Urinary bladder (tissue), 3 donors: ENCODE measurements at regions not wholly inside any gene's neighbourhood (a gene's known extent, or its start where the extent isn't known, plus 50 kb on each side); places are given as distances from the start of the nearest gene placed in this dataset.
A peak's percentile ranks its signal among the peaks of the same experiment; 100 is the strongest.

Source experiments
- DNase-seq: peaks from one replicate; pipeline ENCODE4 v3.0.0-alpha.2; 2015; ENCODE audit errors: extremely low spot score
- H3K27ac ChIP-seq: one replicate; pipeline ENCODE4 v1.5.1; 2013; ENCODE audit warnings: low read depth, mild to moderate bottlenecking, moderate library complexity
- H3K36me3 ChIP-seq: one replicate; pipeline ENCODE4 v1.6.1; 2013; ENCODE audit warnings: mild to moderate bottlenecking, moderate library complexity; ENCODE audit not compliant: insufficient read depth
- H3K4me1 ChIP-seq: one replicate; pipeline ENCODE4 v1.6.1; 2013; ENCODE audit warnings: mild to moderate bottlenecking, moderate library complexity; ENCODE audit not compliant: insufficient read depth
- H3K4me3 ChIP-seq: one replicate; pipeline ENCODE4 v1.5.1; 2013; ENCODE audit warnings: low read depth, low read length
- WGBS: extraction: QIAGEN DNeasy Blood & Tissue Kit; methylation state at CpG from one replicate; pipeline ENCODE4 v1.1.7; 2013; 5-methylcytosine and 5-hydroxymethylcytosine counted together
- donor health status: healthy with polysubstance abuse.
- donor health status: healthy.

DNA sequence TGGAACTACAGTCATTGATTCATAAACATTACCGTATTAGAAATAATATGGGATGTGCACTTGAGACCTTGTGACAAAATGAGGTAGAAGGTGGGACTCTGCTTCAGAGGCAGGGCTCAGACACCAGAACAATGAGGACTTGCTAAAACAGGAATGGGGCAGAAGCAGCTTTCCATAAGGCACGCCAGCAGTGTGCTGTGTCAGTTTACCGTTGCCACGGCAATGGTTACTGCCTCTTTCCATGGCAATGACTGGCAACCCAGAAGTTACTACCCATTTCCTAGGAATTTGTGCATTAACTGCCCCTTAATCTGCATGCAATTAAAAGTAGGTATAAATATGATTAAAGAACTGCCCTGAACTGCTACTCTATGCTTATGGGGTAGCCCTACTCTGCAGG is 169.0 kb downstream of the CHRM3 start:
- no peak for DNase-seq
- 85% methylated on average over 4 of the region's 4 CpGs for WGBS

DNA sequence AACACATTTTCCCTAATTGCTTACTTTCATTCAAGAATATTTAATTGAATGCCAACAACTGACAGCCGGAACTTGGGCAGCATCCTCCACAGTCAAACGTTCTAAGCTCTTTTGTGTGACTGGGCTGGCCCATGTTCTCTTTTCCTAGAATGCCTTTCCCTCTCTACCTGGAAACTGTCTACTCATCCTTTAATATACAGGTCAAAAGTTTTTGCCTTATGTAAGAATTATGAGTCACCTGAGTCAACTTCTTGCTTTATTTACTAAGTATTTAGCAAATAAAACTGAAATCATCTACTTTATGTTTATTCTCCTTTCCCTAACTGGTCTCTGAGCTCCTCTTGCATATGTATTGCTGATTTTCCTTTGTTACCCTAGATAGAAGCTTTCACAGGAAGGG is 172.2 kb downstream of the CHRM3 start:
- H3K4me1 ChIP-seq: no peaks in the 10 kb centered on the region
- 70% methylated on average over 2 of the region's 2 CpGs for WGBS
- DNase-seq: no peak
- H3K27ac ChIP-seq: no peak overlapping the region
- H3K4me3 ChIP-seq: no peak overlapping the region
- H3K36me3 ChIP-seq: no peaks in the 10 kb centered on the region

More for the DNA sequence above, 169.0 kb downstream of the CHRM3 start:
- H3K4me1 ChIP-seq: no peaks in the 10 kb centered on the region
- no peaks in the 10 kb centered on the region for H3K36me3 ChIP-seq
- no peak overlapping the region for H3K4me3 ChIP-seq
- no peak overlapping the region for H3K27ac ChIP-seq

DNA sequence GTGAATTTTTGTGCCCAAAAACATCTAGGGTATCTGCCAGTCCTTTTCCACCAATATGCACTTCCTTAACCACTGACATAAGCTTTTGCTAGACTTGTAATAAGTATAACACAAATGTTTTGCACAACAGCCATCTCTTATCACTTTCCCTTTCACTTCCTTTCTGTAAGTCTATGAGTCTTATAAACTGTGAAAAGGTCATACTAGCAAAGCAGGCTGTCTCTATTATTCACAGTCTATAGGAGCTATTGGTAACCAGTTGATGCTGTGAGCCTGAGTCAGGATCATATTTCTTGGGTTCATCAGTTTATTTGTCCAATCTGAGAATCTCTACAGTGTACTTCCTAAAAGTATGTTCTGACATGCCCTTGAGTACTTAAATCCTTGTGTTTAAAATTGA is 172.6 kb downstream of the CHRM3 start:
- Histone ChIP-seq H3K4me1 (no peaks in the 10 kb centered on the region), H3K36me3 (no peaks in the 10 kb centered on the region), H3K4me3 (no peak overlapping the region), H3K27ac (no peak overlapping the region)
- DNase-seq: no peak

DNA sequence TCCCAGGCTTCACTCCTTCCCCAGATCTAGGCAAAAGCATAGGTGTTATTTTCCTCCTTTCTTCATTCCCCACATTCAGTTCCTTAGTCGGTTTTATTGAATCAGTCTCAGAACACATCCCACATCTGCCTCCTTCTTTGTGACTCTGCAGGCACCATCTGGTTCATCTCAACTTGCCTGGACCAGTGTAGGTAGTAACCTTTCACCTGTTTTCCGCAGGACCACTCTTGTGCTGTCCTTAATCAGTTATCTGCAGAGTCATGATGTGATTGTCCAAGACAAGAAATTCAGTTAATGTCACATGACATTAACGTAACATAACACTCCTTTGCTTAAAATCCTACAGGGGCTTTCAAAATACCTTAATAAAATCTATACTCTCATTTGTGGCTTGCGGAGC is 174.6 kb downstream of the CHRM3 start:
- no peak overlapping the region for H3K27ac ChIP-seq
- no peak for DNase-seq
- H3K4me3 ChIP-seq: no peak overlapping the region
- 79% methylated on average over 4 of the region's 4 CpGs for WGBS
- H3K36me3 ChIP-seq: no peaks in the 10 kb centered on the region
- H3K4me1 ChIP-seq: no peaks in the 10 kb centered on the region

DNA sequence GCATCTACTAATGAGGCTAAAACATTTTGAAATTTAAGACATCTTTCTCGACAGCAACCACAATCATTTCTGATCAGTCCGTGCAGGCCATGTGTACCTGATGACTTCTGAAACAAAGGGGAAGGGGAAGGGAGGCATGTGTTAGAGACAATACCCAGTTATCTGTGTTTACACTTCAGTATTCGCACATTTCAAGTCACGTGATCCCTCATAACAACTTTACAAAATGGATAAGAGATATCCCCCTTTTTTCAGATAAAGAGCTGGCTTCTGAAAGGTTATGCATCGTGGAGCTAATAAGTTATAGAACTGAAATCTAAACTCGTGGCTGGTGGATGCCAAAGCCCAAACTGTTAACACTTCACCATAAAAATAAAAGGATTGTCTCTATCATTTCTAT is 175.7 kb downstream of the CHRM3 start:
- H3K4me3 ChIP-seq: no peak overlapping the region
- no peak overlapping the region for H3K27ac ChIP-seq
- H3K36me3 ChIP-seq: no peaks in the 10 kb centered on the region
- 77% methylated on average over 6 of the region's 6 CpGs for WGBS
- no peak for DNase-seq
- no peaks in the 10 kb centered on the region for H3K4me1 ChIP-seq

DNA sequence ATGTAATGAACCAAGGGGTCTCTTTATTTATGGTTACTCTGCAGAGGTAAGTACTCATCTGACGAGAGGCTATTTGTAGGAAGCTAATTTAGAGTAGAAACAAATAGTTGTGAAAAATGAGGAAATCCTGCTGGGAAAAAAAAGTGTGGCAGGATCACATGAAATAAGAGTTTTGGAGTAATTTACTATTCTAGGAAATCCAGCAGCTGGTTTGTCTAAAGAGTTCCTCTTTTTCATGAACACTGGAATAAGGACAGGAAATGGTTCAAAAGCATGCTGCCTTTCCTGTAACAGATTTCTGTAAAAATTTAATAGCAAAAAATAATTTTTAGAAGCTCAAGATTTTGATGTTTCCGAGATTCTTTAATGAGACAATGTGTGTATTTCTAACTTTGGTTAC is 177.3 kb downstream of the CHRM3 start:
- no peak overlapping the region for H3K27ac ChIP-seq
- H3K4me1 ChIP-seq: no peaks in the 10 kb centered on the region
- DNase-seq: no peak
- WGBS: 35% methylated on average over 2 of the region's 2 CpGs
- no peaks in the 10 kb centered on the region for H3K36me3 ChIP-seq
- no peak overlapping the region for H3K4me3 ChIP-seq

DNA sequence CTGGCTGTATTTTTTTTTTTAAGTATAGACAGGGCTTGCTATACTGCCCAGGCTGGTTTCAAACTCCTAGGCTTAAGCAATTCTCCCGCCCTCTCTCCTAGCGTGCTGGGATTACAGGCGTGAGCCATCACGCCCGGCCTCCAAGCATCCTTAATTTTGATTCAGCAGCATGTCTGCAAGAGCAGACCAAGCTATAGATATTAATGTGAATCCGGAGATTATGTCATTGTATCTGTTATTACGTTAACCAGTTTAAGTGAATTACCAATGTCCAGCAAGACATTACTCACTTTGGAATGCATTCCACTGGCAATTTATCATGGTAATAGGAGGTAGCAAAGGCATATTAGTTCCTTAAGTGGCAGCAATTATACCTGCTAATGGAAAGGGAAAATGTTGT is 179.7 kb downstream of the CHRM3 start:
- no peak overlapping the region for H3K27ac ChIP-seq
- H3K4me3 ChIP-seq: no peak overlapping the region
- no peaks in the 10 kb centered on the region for H3K36me3 ChIP-seq
- H3K4me1 ChIP-seq: no peaks in the 10 kb centered on the region
- DNase-seq: peak; percentile 23
- 90% methylated on average over 7 of the region's 7 CpGs for WGBS

DNA sequence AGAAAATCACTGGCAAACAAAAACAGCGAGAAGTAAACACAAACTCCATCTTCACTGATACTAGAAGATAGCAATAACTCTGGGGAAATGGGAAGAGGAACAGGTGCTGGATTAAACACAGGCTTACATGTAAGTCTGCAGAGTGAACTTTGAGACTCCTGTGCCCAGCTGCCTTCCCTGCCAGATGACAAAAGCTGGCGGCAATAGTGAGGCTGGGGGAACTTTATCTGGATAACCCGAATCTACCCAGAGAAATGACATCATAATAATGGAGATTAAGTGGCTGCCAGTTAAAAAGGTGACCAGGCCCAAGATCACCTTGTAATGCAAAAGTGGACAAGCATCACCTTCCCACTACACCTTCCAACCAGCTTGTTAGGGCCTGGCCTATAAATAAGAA is 184.5 kb downstream of the CHRM3 start:
- no peaks in the 10 kb centered on the region for H3K4me1 ChIP-seq
- 78% methylated on average over 3 of the region's 3 CpGs for WGBS
- no peak for DNase-seq
- H3K4me3 ChIP-seq: no peak overlapping the region
- no peak overlapping the region for H3K27ac ChIP-seq
- no peaks in the 10 kb centered on the region for H3K36me3 ChIP-seq

DNA sequence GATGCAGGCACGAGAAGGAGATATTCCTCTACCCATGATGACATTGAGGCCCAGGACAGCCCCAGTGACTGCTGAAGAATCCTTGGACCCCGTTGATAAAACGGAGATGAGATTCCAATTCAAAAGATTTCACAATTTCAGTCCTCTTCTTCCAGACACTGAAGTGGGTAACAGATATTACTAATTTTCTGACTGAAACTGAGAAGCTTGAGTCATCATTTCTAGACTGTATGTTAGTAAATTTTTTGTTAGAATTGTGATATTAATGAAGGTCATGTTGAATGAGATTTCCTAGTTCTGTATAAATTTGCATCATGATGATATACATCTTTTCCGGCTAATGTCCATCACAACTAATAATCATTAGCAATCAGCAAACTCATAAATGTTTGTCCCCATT is 185.8 kb downstream of the CHRM3 start:
- DNase-seq: no peak
- no peak overlapping the region for H3K27ac ChIP-seq
- 92% methylated on average over 4 of the region's 4 CpGs for WGBS
- no peaks in the 10 kb centered on the region for H3K4me1 ChIP-seq
- H3K36me3 ChIP-seq: no peaks in the 10 kb centered on the region
- no peak overlapping the region for H3K4me3 ChIP-seq

DNA sequence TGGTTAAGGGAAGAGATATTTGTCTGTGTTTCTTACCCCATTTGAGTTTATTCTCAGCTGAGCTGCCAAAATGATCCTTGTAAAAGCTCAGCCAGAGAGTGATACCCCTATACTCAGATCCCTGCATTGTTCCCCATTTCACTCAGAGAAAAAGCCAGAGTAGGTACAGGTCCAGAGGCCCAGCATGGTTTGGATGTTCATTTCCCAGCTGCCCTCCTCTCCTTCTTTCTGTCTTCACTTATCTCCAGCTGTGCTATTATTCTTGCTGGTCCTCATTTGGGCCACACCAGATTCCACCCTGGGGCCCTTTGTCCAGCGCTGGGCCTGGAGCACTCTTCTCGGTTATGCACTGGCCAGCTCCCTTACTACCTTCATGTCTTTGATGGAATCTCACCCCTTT is 187.7 kb downstream of the CHRM3 start:
- no peak overlapping the region for H3K4me3 ChIP-seq
- no peak for DNase-seq
- no peaks in the 10 kb centered on the region for H3K36me3 ChIP-seq
- no peak overlapping the region for H3K27ac ChIP-seq
- WGBS: 96% methylated on average over 2 of the region's 2 CpGs
- H3K4me1 ChIP-seq: no peaks in the 10 kb centered on the region

DNA sequence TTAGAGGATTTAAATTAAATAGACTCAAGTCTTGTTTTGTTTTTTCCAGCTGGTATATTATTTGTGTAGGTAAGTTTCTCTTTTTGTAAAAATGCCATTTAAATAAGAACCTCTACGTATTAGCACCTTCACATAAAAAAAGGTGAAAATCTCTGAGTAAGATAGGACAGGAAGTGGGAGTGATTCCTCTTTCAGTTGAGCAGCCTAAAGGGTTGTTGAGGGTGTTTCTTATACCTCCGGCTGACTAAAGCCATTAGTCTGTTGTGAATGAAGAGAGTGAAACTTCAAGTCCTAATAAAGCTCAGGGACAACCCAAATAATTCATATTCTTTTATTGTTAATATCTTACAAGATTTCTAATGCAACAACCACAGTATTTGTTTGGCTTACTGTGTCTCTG is 188.7 kb downstream of the CHRM3 start:
- 87% methylated on average over 2 of the region's 2 CpGs for WGBS
- no peaks in the 10 kb centered on the region for H3K4me1 ChIP-seq

DNA sequence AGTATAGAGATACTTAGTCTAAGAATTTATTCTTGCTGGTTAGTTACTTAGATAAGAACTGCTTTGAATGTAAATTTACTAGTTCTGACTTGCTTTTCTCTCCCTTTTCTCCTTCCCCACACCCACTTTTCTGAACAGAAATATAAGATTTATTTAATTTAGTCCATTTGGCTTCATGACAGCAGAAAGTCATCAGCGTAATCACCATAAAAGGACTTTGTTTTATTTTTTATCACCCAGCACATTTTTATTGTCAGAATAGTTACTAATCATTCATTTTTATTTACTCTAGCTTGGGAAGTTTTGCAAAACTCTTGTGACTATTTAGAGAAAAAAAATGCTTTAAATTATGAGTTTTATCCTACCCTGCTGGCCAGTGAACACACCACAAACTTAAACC is 197.2 kb downstream of the CHRM3 start:
- no peak for DNase-seq
- Histone ChIP-seq H3K4me3 (no peak overlapping the region), H3K4me1 (no peaks in the 10 kb centered on the region), H3K36me3 (no peaks in the 10 kb centered on the region), H3K27ac (no peak overlapping the region)
- 28% methylated on average over 1 of the region's 1 CpG for WGBS

More for the DNA sequence above, 188.7 kb downstream of the CHRM3 start:
- no peak overlapping the region for H3K4me3 ChIP-seq
- H3K36me3 ChIP-seq: no peaks in the 10 kb centered on the region
- H3K27ac ChIP-seq: no peak overlapping the region
- DNase-seq: no peak

DNA sequence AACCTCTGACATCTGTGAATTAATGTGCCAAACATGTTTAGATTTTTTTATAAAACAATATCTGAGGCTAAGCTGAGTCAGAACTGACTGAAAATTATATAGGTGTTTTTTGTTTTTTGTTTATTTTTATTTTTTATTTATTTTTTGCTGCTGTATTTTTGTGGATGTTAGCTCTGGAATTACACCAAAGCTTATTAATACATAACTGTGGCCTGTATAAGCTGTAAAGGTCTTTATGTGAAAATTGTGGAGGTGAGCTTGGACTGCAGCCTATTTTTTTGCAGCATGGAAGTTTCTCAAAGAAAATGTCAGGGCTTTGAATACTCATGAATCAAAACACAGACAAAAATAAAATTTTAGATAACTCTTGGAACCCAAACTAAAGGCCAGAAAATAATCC is 199.8 kb downstream of the CHRM3 start:
- no peak overlapping the region for H3K27ac ChIP-seq
- H3K36me3 ChIP-seq: no peaks in the 10 kb centered on the region
- no peaks in the 10 kb centered on the region for H3K4me1 ChIP-seq
- no peak overlapping the region for H3K4me3 ChIP-seq
- DNase-seq: no peak

DNA sequence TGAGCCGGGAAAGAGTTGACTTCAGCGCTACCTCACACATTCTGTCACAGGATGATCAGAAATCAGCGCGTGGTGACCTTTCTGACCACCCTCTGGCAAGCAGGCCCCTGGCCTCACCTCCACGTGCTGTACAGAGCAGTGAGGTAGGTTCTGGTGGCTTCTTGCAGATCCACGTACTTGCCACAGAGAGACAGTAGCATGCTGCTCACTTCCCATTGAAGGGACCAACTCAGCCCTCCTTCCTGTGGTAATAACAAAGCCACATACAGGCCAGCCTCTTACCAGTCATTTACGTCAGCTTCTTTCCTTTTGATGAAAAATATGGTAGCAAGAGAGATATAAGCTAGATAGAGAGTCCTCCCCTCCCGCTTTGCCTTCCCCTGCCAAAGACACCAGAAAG is 200.7 kb downstream of the CHRM3 start:
- no peak overlapping the region for H3K27ac ChIP-seq
- no peaks in the 10 kb centered on the region for H3K4me1 ChIP-seq
- WGBS: 89% methylated on average over 8 of the region's 8 CpGs
- H3K4me3 ChIP-seq: no peak overlapping the region
- no peak for DNase-seq
- no peaks in the 10 kb centered on the region for H3K36me3 ChIP-seq

DNA sequence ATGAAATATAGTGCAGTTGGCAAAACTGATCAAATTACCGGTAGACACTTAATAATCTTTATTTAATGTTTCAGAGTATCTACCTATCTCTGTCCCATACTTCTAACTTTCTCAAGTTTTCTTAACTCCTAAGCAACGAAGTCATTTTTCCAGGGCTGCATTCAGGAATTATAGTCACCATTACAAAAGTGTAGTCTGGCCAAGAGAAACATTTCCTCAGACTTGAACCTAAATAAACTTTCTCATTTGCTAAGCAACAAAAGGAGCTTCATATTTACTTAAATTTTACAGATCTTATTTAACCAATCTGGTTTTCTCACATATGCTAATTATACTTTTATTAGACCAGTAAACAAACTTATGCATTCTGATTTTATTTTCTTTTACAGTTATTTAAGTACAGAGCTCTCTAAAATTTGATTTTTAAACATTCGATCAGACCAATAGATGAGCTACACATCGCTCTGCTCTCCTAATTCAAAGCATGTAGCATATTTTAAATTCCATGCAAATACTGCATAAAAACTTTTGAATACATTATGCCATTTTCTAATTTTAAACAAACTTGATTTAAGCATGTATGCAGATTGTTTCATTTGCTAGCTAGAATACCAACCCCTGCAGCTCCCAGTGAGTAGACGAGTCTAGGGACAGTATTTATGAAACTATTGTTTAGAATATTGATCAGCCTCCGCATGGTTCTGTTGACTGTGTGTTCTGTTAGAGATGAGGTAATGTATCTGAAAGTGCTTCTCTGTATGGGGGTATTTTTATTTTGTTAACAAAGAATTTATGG is 201.4 kb downstream of the CHRM3 start:
- no peak for DNase-seq
- H3K27ac ChIP-seq: no peak overlapping the region
- 72% methylated on average over 6 of the region's 6 CpGs for WGBS
- H3K4me3 ChIP-seq: no peak overlapping the region
- H3K4me1 ChIP-seq: no peaks in the 10 kb centered on the region
- H3K36me3 ChIP-seq: no peaks in the 10 kb centered on the region
